Stromal cell of bone marrow (primary cell): ENCODE measurements at regions not wholly inside any gene's neighbourhood (a gene's known extent, or its start where the extent isn't known, plus 50 kb on each side); places are given as distances from the start of the nearest gene placed in this dataset.

ENCODE experiments used
- DNase-seq: peaks from one replicate; pipeline ENCODE4 v3.0.0-alpha.2; 2012; ENCODE audit warnings: low read depth

GRCh38 chr16:80300456-80300855 is 240.3 kb upstream of the DYNLRB2 start:
- no peak for DNase-seq

- no peak for DNase-seq
These were observed 241.4 kb upstream of the DYNLRB2 start for GRCh38 chr16:80299416-80299815.

- DNase-seq = no peak
These were observed 242.1 kb upstream of the DYNLRB2 start for GRCh38 chr16:80298676-80299075.

- DNase-seq = no peak
These were observed 244.8 kb upstream of the DYNLRB2 start for GRCh38 chr16:80296034-80296433.

GRCh38 chr16:80294172-80294571 is 246.6 kb upstream of the DYNLRB2 start:
- no peak for DNase-seq

- no peak for DNase-seq
These were observed 252.2 kb upstream of the DYNLRB2 start for GRCh38 chr16:80288616-80289015.

GRCh38 chr16:80287674-80288073 is 253.1 kb upstream of the DYNLRB2 start:
- DNase-seq = no peak

- peak; percentile 61 for DNase-seq
These were observed 255.7 kb upstream of the DYNLRB2 start for GRCh38 chr16:80285104-80285503.

- DNase-seq = no peak
These were observed 257.1 kb upstream of the DYNLRB2 start for GRCh38 chr16:80283466-80284392.

- no peak for DNase-seq
These were observed 260.2 kb upstream of the DYNLRB2 start for GRCh38 chr16:80280557-80280956.

- no peak for DNase-seq
These were observed 261.1 kb upstream of the DYNLRB2 start for GRCh38 chr16:80279656-80280055.

GRCh38 chr16:80277182-80277581 is 263.6 kb upstream of the DYNLRB2 start:
- no peak for DNase-seq

- no peak for DNase-seq
These were observed 266.1 kb upstream of the DYNLRB2 start for GRCh38 chr16:80274576-80275191.

GRCh38 chr16:80273635-80274538 is 266.9 kb upstream of the DYNLRB2 start:
- DNase-seq = peak; percentile 25

GRCh38 chr16:80265624-80266306 is 275.0 kb upstream of the DYNLRB2 start:
- DNase-seq = no peak

GRCh38 chr16:80263848-80264694 is 276.7 kb upstream of the DYNLRB2 start:
- DNase-seq = no peak

GRCh38 chr16:80263181-80263823 is 277.5 kb upstream of the DYNLRB2 start:
- DNase-seq = no peak

GRCh38 chr16:80260906-80261311 is 279.9 kb upstream of the DYNLRB2 start:
- no peak for DNase-seq

- DNase-seq = no peak
These were observed 281.4 kb upstream of the DYNLRB2 start for GRCh38 chr16:80259290-80259805.

- DNase-seq = no peak
These were observed 282.4 kb upstream of the DYNLRB2 start for GRCh38 chr16:80258407-80258806.
